ENCODE measurements at regions not wholly inside any gene's neighbourhood (a gene's known extent, or its start where the extent isn't known, plus 50 kb on each side); places are given as distances from the start of the nearest gene placed in this dataset.

GRCh38 chr2:80894486-80894885 is 589.9 kb upstream of the LRRTM1 start:
- peak; percentile 75 for DNase-seq
- WGBS (ENCODE audit: insufficient coverage): no CpG with 5 or more reads among the region's 3 CpGs

GRCh38 chr2:80893711-80894110 is 589.2 kb upstream of the LRRTM1 start:
- H3K27ac ChIP-seq (ENCODE audit: low read length): no peak overlapping the region
- no peaks in the 10 kb centered on the region for H3K4me1 ChIP-seq (ENCODE audit: control insufficient read depth, insufficient read depth, low read length)
- no peaks in the 10 kb centered on the region for H3K27me3 ChIP-seq (ENCODE audit: control insufficient read depth, insufficient read depth, low read length)
- WGBS (ENCODE audit: insufficient coverage): no CpG with 5 or more reads among the region's 2 CpGs
- H3K9me3 ChIP-seq (replicated peaks; ENCODE audit: control insufficient read depth, low read depth, low read length): no peaks in the 10 kb centered on the region
- no peaks in the 10 kb centered on the region for H3K36me3 ChIP-seq (ENCODE audit: control insufficient read depth, insufficient read depth, low read length)
- H3K4me3 ChIP-seq (ENCODE audit: low read length): no peak overlapping the region
- DNase-seq: peak; percentile 23

More at GRCh38 chr2:80894486-80894885, 589.9 kb upstream of the LRRTM1 start:
- Histone ChIP-seq H3K4me1 (ENCODE audit: control insufficient read depth, insufficient read depth, low read length) (no peaks in the 10 kb centered on the region), H3K27ac (ENCODE audit: low read length) (no peak overlapping the region), H3K27me3 (ENCODE audit: control insufficient read depth, insufficient read depth, low read length) (no peaks in the 10 kb centered on the region), H3K4me3 (ENCODE audit: low read length) (no peak overlapping the region), H3K9me3 (replicated peaks; ENCODE audit: control insufficient read depth, low read depth, low read length) (no peaks in the 10 kb centered on the region), H3K36me3 (ENCODE audit: control insufficient read depth, insufficient read depth, low read length) (no peaks in the 10 kb centered on the region)

- Histone ChIP-seq H3K4me1 (ENCODE audit: control insufficient read depth, insufficient read depth, low read length) (no peaks in the 10 kb centered on the region), H3K4me3 (ENCODE audit: low read length) (no peak overlapping the region), H3K27me3 (ENCODE audit: control insufficient read depth, insufficient read depth, low read length) (no peaks in the 10 kb centered on the region), H3K9me3 (replicated peaks; ENCODE audit: control insufficient read depth, low read depth, low read length) (no peaks in the 10 kb centered on the region), H3K36me3 (ENCODE audit: control insufficient read depth, insufficient read depth, low read length) (no peaks in the 10 kb centered on the region), H3K27ac (ENCODE audit: low read length) (no peak overlapping the region)
- WGBS (ENCODE audit: insufficient coverage): no CpG with 5 or more reads among the region's 2 CpGs
- no peak for DNase-seq
Observed at GRCh38 chr2:80889009-80889408, 584.5 kb upstream of the LRRTM1 start.

- no CpG with 5 or more reads among the region's 2 CpGs for WGBS (ENCODE audit: insufficient coverage)
- Histone ChIP-seq H3K27me3 (ENCODE audit: control insufficient read depth, insufficient read depth, low read length) (no peaks in the 10 kb centered on the region), H3K36me3 (ENCODE audit: control insufficient read depth, insufficient read depth, low read length) (no peaks in the 10 kb centered on the region), H3K4me1 (ENCODE audit: control insufficient read depth, insufficient read depth, low read length) (no peaks in the 10 kb centered on the region), H3K27ac (ENCODE audit: low read length) (no peak overlapping the region), H3K4me3 (ENCODE audit: low read length) (no peak overlapping the region), H3K9me3 (replicated peaks; ENCODE audit: control insufficient read depth, low read depth, low read length) (no peaks in the 10 kb centered on the region)
- peak; percentile 2 for DNase-seq
Observed at GRCh38 chr2:80887841-80888378, 583.4 kb upstream of the LRRTM1 start.

GRCh38 chr2:80874374-80874773 is 569.8 kb upstream of the LRRTM1 start:
- Histone ChIP-seq H3K27ac (ENCODE audit: low read length) (no peak overlapping the region), H3K4me3 (ENCODE audit: low read length) (no peak overlapping the region), H3K27me3 (ENCODE audit: control insufficient read depth, insufficient read depth, low read length) (no peaks in the 10 kb centered on the region), H3K9me3 (replicated peaks; ENCODE audit: control insufficient read depth, low read depth, low read length) (peaks cover 2% of the 10 kb centered on the region), H3K36me3 (ENCODE audit: control insufficient read depth, insufficient read depth, low read length) (no peaks in the 10 kb centered on the region), H3K4me1 (ENCODE audit: control insufficient read depth, insufficient read depth, low read length) (no peaks in the 10 kb centered on the region)
- WGBS (ENCODE audit: insufficient coverage): no CpG with 5 or more reads among the region's 2 CpGs
- no peak for DNase-seq

- H3K4me1 ChIP-seq (ENCODE audit: control insufficient read depth, insufficient read depth, low read length): no peaks in the 10 kb centered on the region
- no peak overlapping the region for H3K4me3 ChIP-seq (ENCODE audit: low read length)
- 81% methylated on average over 4 of the region's 7 CpGs for WGBS (ENCODE audit: insufficient coverage)
- H3K27me3 ChIP-seq (ENCODE audit: control insufficient read depth, insufficient read depth, low read length): no peaks in the 10 kb centered on the region
- DNase-seq: no peak
- H3K9me3 ChIP-seq (replicated peaks; ENCODE audit: control insufficient read depth, low read depth, low read length): peaks cover 2% of the 10 kb centered on the region
- H3K36me3 ChIP-seq (ENCODE audit: control insufficient read depth, insufficient read depth, low read length): no peaks in the 10 kb centered on the region
- no peak overlapping the region for H3K27ac ChIP-seq (ENCODE audit: low read length)
Observed at GRCh38 chr2:80869858-80870438, 565.4 kb upstream of the LRRTM1 start.

GRCh38 chr2:80863147-80863714 is 558.7 kb upstream of the LRRTM1 start:
- WGBS (ENCODE audit: insufficient coverage): 95% methylated on average over 4 of the region's 4 CpGs
- H3K27me3 ChIP-seq (ENCODE audit: control insufficient read depth, insufficient read depth, low read length): no peaks in the 10 kb centered on the region
- no peaks in the 10 kb centered on the region for H3K9me3 ChIP-seq (replicated peaks; ENCODE audit: control insufficient read depth, low read depth, low read length)
- H3K36me3 ChIP-seq (ENCODE audit: control insufficient read depth, insufficient read depth, low read length): no peaks in the 10 kb centered on the region
- no peaks in the 10 kb centered on the region for H3K4me1 ChIP-seq (ENCODE audit: control insufficient read depth, insufficient read depth, low read length)
- DNase-seq: no peak
- H3K27ac ChIP-seq (ENCODE audit: low read length): no peak overlapping the region
- H3K4me3 ChIP-seq (ENCODE audit: low read length): no peak overlapping the region

- no peak overlapping the region for H3K27ac ChIP-seq (ENCODE audit: low read length)
- WGBS (ENCODE audit: insufficient coverage): no CpG with 5 or more reads among the region's 1 CpG
Observed at GRCh38 chr2:80858965-80859364, 554.4 kb upstream of the LRRTM1 start.

GRCh38 chr2:80856227-80856626 is 551.7 kb upstream of the LRRTM1 start:
- DNase-seq: no peak
- no peaks in the 10 kb centered on the region for H3K27me3 ChIP-seq (ENCODE audit: control insufficient read depth, insufficient read depth, low read length)
- H3K4me1 ChIP-seq (ENCODE audit: control insufficient read depth, insufficient read depth, low read length): no peaks in the 10 kb centered on the region
- no peaks in the 10 kb centered on the region for H3K9me3 ChIP-seq (replicated peaks; ENCODE audit: control insufficient read depth, low read depth, low read length)
- H3K4me3 ChIP-seq (ENCODE audit: low read length): no peak overlapping the region
- H3K27ac ChIP-seq (ENCODE audit: low read length): no peak overlapping the region
- H3K36me3 ChIP-seq (ENCODE audit: control insufficient read depth, insufficient read depth, low read length): no peaks in the 10 kb centered on the region

More at GRCh38 chr2:80858965-80859364, 554.4 kb upstream of the LRRTM1 start:
- no peaks in the 10 kb centered on the region for H3K9me3 ChIP-seq (replicated peaks; ENCODE audit: control insufficient read depth, low read depth, low read length)
- no peaks in the 10 kb centered on the region for H3K36me3 ChIP-seq (ENCODE audit: control insufficient read depth, insufficient read depth, low read length)
- H3K27me3 ChIP-seq (ENCODE audit: control insufficient read depth, insufficient read depth, low read length): no peaks in the 10 kb centered on the region
- DNase-seq: no peak
- no peak overlapping the region for H3K4me3 ChIP-seq (ENCODE audit: low read length)
- H3K4me1 ChIP-seq (ENCODE audit: control insufficient read depth, insufficient read depth, low read length): no peaks in the 10 kb centered on the region

GRCh38 chr2:80854831-80855230 is 550.3 kb upstream of the LRRTM1 start:
- DNase-seq: no peak
- H3K4me3 ChIP-seq (ENCODE audit: low read length): no peak overlapping the region
- no peaks in the 10 kb centered on the region for H3K36me3 ChIP-seq (ENCODE audit: control insufficient read depth, insufficient read depth, low read length)
- no peaks in the 10 kb centered on the region for H3K4me1 ChIP-seq (ENCODE audit: control insufficient read depth, insufficient read depth, low read length)
- H3K27ac ChIP-seq (ENCODE audit: low read length): no peak overlapping the region
- H3K9me3 ChIP-seq (replicated peaks; ENCODE audit: control insufficient read depth, low read depth, low read length): no peaks in the 10 kb centered on the region
- 83% methylated on average over 1 of the region's 1 CpG for WGBS (ENCODE audit: insufficient coverage)
- H3K27me3 ChIP-seq (ENCODE audit: control insufficient read depth, insufficient read depth, low read length): no peaks in the 10 kb centered on the region

GRCh38 chr2:80852808-80853139 is 548.2 kb upstream of the LRRTM1 start:
- no peak for DNase-seq
- Histone ChIP-seq H3K9me3 (replicated peaks; ENCODE audit: control insufficient read depth, low read depth, low read length) (no peaks in the 10 kb centered on the region), H3K36me3 (ENCODE audit: control insufficient read depth, insufficient read depth, low read length) (no peaks in the 10 kb centered on the region), H3K4me3 (ENCODE audit: low read length) (no peak overlapping the region), H3K27ac (ENCODE audit: low read length) (no peak overlapping the region), H3K27me3 (ENCODE audit: control insufficient read depth, insufficient read depth, low read length) (no peaks in the 10 kb centered on the region), H3K4me1 (ENCODE audit: control insufficient read depth, insufficient read depth, low read length) (no peaks in the 10 kb centered on the region)
- WGBS (ENCODE audit: insufficient coverage): no CpG with 5 or more reads among the region's 2 CpGs
